OCI-LY7 (cell line): ENCODE measurements at regions not wholly inside any gene's neighbourhood (a gene's known extent, or its start where the extent isn't known, plus 50 kb on each side); places are given as distances from the start of the nearest gene placed in this dataset.

Source experiments
- BruUV-seq: library from RNA; stranded (reverse); fragments of 400-500 nt; replicated peaks from 2 replicates; lab custom pipeline; 2021; lab: Mats Ljungman, UMichigan
- CTCF ChIA-PET: fragments of 300-600 bp; sonication (Branson Sonifier 250); formaldehyde crosslinking; loops from one replicate; lab custom pipeline; 2022; ENCODE audit warnings: antibody characterized with exemption; ENCODE audit not compliant: unreplicated experiment; lab: Charles Lee
- POLR2A ChIA-PET: fragments of 300-600 bp; sonication (Branson Sonifier 250); formaldehyde crosslinking; loops from one replicate; lab custom pipeline; 2022; ENCODE audit warnings: antibody characterized with exemption; lab: Charles Lee
- DNase-seq: peaks from one replicate; pipeline ENCODE4 v3.0.0-alpha.2; 2015; ENCODE audit warnings: low spot score
- H2AFZ ChIP-seq: fragments of 200-600 bp; sonication (generic), shearing (Covaris generic); 2 replicates; pipeline ENCODE4 v1.6.1; 2014; ENCODE audit warnings: mild to moderate bottlenecking, antibody characterized with exemption, low read length, moderate library complexity
- H3K27ac ChIP-seq: fragments of 200-600 bp; sonication (generic); 2 replicates; pipeline ENCODE4 v1.5.1; 2014; ENCODE audit warnings: mixed run types, low read depth, mild to moderate bottlenecking, moderate library complexity, low read length, inconsistent platforms; ENCODE audit not compliant: poor library complexity, severe bottlenecking
- H3K36me3 ChIP-seq: fragments of 200-600 bp; sonication (generic); 2 replicates; pipeline ENCODE4 v1.6.1; 2014; ENCODE audit warnings: mild to moderate bottlenecking, antibody characterized with exemption, low read length, moderate library complexity, mixed read lengths; ENCODE audit not compliant: insufficient read depth
- H3K4me1 ChIP-seq: fragments of 200-600 bp; sonication (generic); 2 replicates; pipeline ENCODE4 v1.5.1; 2014; ENCODE audit warnings: mild to moderate bottlenecking, low read length; ENCODE audit not compliant: insufficient read depth, poor library complexity, severe bottlenecking
- H3K4me2 ChIP-seq: fragments of 200-600 bp; sonication (generic); 2 replicates; pipeline ENCODE4 v1.6.1; 2014; ENCODE audit warnings: mild to moderate bottlenecking, low read length
- H3K4me3 ChIP-seq: fragments of 200-600 bp; sonication (generic); 2 replicates; pipeline ENCODE4 v1.5.1; 2014; ENCODE audit warnings: mild to moderate bottlenecking, low read depth, low read length; ENCODE audit not compliant: poor library complexity, severe bottlenecking
- H3K79me2 ChIP-seq: fragments of 200-600 bp; sonication (generic); 2 replicates; pipeline ENCODE4 v1.6.1; 2016; ENCODE audit warnings: low read depth, mild to moderate bottlenecking, low read length, moderate library complexity, mixed read lengths; ENCODE audit not compliant: insufficient read depth
- H3K9me2 ChIP-seq: fragments of 200-600 bp; sonication (generic); 2 replicates; pipeline ENCODE4 v1.6.1; 2016; ENCODE audit warnings: mild to moderate bottlenecking, low read length, mixed read lengths; ENCODE audit not compliant: insufficient read depth
- H3K9me3 ChIP-seq: fragments of 200-600 bp; sonication (generic); 2 replicates; pipeline ENCODE4 v1.6.1; 2014; ENCODE audit warnings: mild to moderate bottlenecking, mixed run types, low read length, mixed read lengths
- H4K20me1 ChIP-seq: fragments of 200-600 bp; sonication (generic); 2 replicates; pipeline ENCODE4 v1.6.1; 2014; ENCODE audit warnings: mild to moderate bottlenecking, antibody characterized with exemption, low read length, moderate library complexity, mixed read lengths; ENCODE audit not compliant: insufficient read depth
- CTCF ChIP-seq: fragments of 200-600 bp; sonication (generic); conservative IDR thresholded peaks from 2 replicates; pipeline ENCODE4 v1.5.1; 2014; ENCODE audit warnings: mild to moderate bottlenecking, antibody characterized with exemption, low read length, moderate library complexity, mixed read lengths
- EZH2phosphoT487 ChIP-seq: fragments of 200-600 bp; sonication (generic); IDR thresholded peaks from 2 replicates; pipeline ENCODE4 v1.6.1; 2018; ENCODE audit warnings: low read depth, borderline replicate concordance, mild to moderate bottlenecking, mixed run types, antibody characterized with exemption, low read length, moderate library complexity, mixed read lengths
- intact Hi-C: fragments of 100-400 bp; cut with micrococcal nuclease; formaldehyde crosslinking; loops from one replicate; pipeline ENCODE4 v1.10.0; 2022; ENCODE audit not compliant: unreplicated experiment

DNA sequence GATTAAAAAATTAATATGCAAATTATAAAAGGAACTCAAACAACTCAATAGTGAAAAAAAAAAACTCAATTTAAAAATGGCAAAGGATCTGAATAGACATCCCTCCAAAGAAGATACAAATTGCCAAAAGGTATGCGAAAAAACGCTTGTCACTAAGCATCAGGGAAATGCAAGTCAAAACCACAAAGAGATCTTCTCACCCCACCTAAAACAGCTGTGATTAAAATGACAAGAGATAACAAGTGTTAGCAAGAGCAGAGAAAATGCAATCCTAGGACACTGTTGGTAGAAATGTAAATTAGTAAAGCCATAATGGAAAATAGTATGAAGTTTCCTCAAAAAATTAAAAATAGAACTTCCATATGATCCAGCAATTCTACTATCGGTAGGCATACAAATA is 166.3 kb upstream of the ZC3H12C start:
- H3K9me3 ChIP-seq: no peaks in the 10 kb centered on the region
- H4K20me1 ChIP-seq: no peaks in the 10 kb centered on the region
- H3K9me2 ChIP-seq: no peaks in the 10 kb centered on the region
- CTCF ChIA-PET: no interaction called here
- no TSS peak for BruUV-seq
- no peak overlapping the region for H3K4me2 ChIP-seq
- no peak overlapping the region for H3K27ac ChIP-seq
- intact Hi-C loops: no loop called here
- POLR2A ChIA-PET: interaction anchor here (0.5 to 0.7 kb wide), 2 partner anchors 52 to 202 kb away, joined by 4 read pairs; no protein-coding TSS in a partner anchor
- no peak overlapping the region for H2AFZ ChIP-seq
- H3K4me3 ChIP-seq: no peak overlapping the region
- DNase-seq: no peak
- no peaks in the 10 kb centered on the region for H3K36me3 ChIP-seq
- no peaks in the 10 kb centered on the region for H3K79me2 ChIP-seq
- no peak for TF ChIP-seq EZH2phosphoT487
- TF ChIP-seq CTCF: no peak
- H3K4me1 ChIP-seq: no peaks in the 10 kb centered on the region

- Histone ChIP-seq H4K20me1 (no peaks in the 10 kb centered on the region), H3K4me2 (no peak overlapping the region), H3K79me2 (no peaks in the 10 kb centered on the region), H3K9me2 (no peaks in the 10 kb centered on the region), H3K27ac (no peak overlapping the region), H2AFZ (no peak overlapping the region), H3K9me3 (no peaks in the 10 kb centered on the region), H3K36me3 (no peaks in the 10 kb centered on the region), H3K4me3 (no peak overlapping the region), H3K4me1 (no peaks in the 10 kb centered on the region)
- ChIA-PET POLR2A (interaction anchor here (0.7 to 0.9 kb wide), 3 partner anchors 10 to 1086 kb away, joined by 3 to 4 read pairs (median 4); no protein-coding TSS in a partner anchor), CTCF (no interaction called here)
- intact Hi-C loops: no loop called here
- BruUV-seq: no TSS peak
- TF ChIP-seq EZH2phosphoT487: no peak
- TF ChIP-seq CTCF: no peak
- no peak for DNase-seq
Measured at GRCh38 chr11:109929308-109929707, 163.9 kb upstream of the ZC3H12C start.

- H3K4me1 ChIP-seq: no peaks in the 10 kb centered on the region
- H3K9me2 ChIP-seq: no peaks in the 10 kb centered on the region
- H3K36me3 ChIP-seq: no peaks in the 10 kb centered on the region
- no peaks in the 10 kb centered on the region for H3K79me2 ChIP-seq
- no TSS peak for BruUV-seq
- H4K20me1 ChIP-seq: no peaks in the 10 kb centered on the region
- intact Hi-C loops: no loop called here
- no peaks in the 10 kb centered on the region for H3K9me3 ChIP-seq
- H2AFZ ChIP-seq: no peak overlapping the region
- H3K4me3 ChIP-seq: no peak overlapping the region
- no peak for TF ChIP-seq CTCF
- no peak for TF ChIP-seq EZH2phosphoT487
- CTCF ChIA-PET: no interaction called here
- no peak overlapping the region for H3K27ac ChIP-seq
- H3K4me2 ChIP-seq: no peak overlapping the region
- POLR2A ChIA-PET: interaction anchor here (0.8 kb wide), 1 partner anchor 73 kb away, joined by 3 read pairs; no protein-coding TSS in a partner anchor
- DNase-seq: no peak
Measured at GRCh38 chr11:109933126-109933525, 160.1 kb upstream of the ZC3H12C start.
